Fibroblast of lung (primary cell): ENCODE measurements at regions not wholly inside any gene's neighbourhood (a gene's known extent, or its start where the extent isn't known, plus 50 kb on each side); places are given as distances from the start of the nearest gene placed in this dataset.

Experiments
- DNase-seq, 2 donors: peaks; one replicate each; pipeline versions ENCODE4 v3.0.0 to v3.0.0-alpha.2; 2010; ENCODE audit warnings: low read depth in 2 of 2
- H2AFZ ChIP-seq: 2 replicates; pipeline ENCODE4 v1.5.1; 2012; ENCODE audit warnings: low read length, control low read depth, inconsistent platforms
- H3K27ac ChIP-seq: 2 replicates; pipeline ENCODE4 v1.5.1; 2011; ENCODE audit warnings: low read length, control low read depth; ENCODE audit not compliant: insufficient read depth
- H3K27me3 ChIP-seq: 2 replicates; pipeline ENCODE4 v1.5.1; 2011; ENCODE audit warnings: mild to moderate bottlenecking, low read length; ENCODE audit not compliant: control insufficient read depth, insufficient read depth
- H3K36me3 ChIP-seq: 2 replicates; pipeline ENCODE4 v1.5.1; 2011; ENCODE audit warnings: low read length; ENCODE audit not compliant: control insufficient read depth, insufficient read depth
- H3K4me1 ChIP-seq: 2 replicates; pipeline ENCODE4 v1.5.1; 2011; ENCODE audit warnings: low read length; ENCODE audit not compliant: control insufficient read depth, insufficient read depth; ENCODE audit errors: extremely low read depth
- H3K4me2 ChIP-seq: 2 replicates; pipeline ENCODE4 v1.5.1; 2011; ENCODE audit warnings: low read length, control low read depth; ENCODE audit not compliant: insufficient read depth; ENCODE audit errors: extremely low read depth
- H3K4me3 ChIP-seq, 4 experiments: fragments of 200-600 bp in 1 of 4; sonication (generic) in 1 of 4; replicated peaks in 1 of 4; 2 replicates each; pipeline ENCODE4 v1.5.1; 2011 to 2016; ENCODE audit warnings: low read length in 4 of 4, low read depth in 3 of 4, mild to moderate bottlenecking in 3 of 4, control low read depth in 2 of 4, inconsistent platforms in 1 of 4, mixed read lengths in 1 of 4; ENCODE audit not compliant: insufficient read depth in 1 of 4; ENCODE audit errors: control extremely low read depth in 1 of 4
- H3K79me2 ChIP-seq: 2 replicates; pipeline ENCODE4 v1.5.1; 2012; ENCODE audit warnings: mild to moderate bottlenecking, low read length, inconsistent platforms; ENCODE audit not compliant: control insufficient read depth, insufficient read depth
- H3K9ac ChIP-seq: 2 replicates; pipeline ENCODE4 v1.5.1; 2011; ENCODE audit warnings: mild to moderate bottlenecking, low read length, control low read depth; ENCODE audit not compliant: insufficient read depth
- H3K9me3 ChIP-seq: 2 replicates; pipeline ENCODE4 v1.5.1; 2012; ENCODE audit warnings: low read depth, low read length; ENCODE audit not compliant: control insufficient read depth, insufficient read depth
- H4K20me1 ChIP-seq: 2 replicates; pipeline ENCODE4 v1.5.1; 2011; ENCODE audit warnings: low read length; ENCODE audit not compliant: control insufficient read depth, insufficient read depth; ENCODE audit errors: extremely low read depth
- EZH2 ChIP-seq: IDR thresholded peaks from 2 replicates; pipeline ENCODE4 v1.5.1; 2012; ENCODE audit warnings: low read length, control low read depth, mild to moderate bottlenecking; ENCODE audit errors: missing control alignments
- TF ChIP-seq, protein P1 (sequence below), 2 donors: IDR thresholded peaks in 1 of 2; conservative IDR thresholded peaks in 1 of 2; 1 replicate in 1 of 2; 2 replicates in 1 of 2; pipeline ENCODE4 v1.5.1; 2011 to 2012; ENCODE audit warnings: low read length in 2 of 2, control low read depth in 1 of 2, inconsistent platforms in 1 of 2, low read depth in 1 of 2, mild to moderate bottlenecking in 1 of 2

DNA sequence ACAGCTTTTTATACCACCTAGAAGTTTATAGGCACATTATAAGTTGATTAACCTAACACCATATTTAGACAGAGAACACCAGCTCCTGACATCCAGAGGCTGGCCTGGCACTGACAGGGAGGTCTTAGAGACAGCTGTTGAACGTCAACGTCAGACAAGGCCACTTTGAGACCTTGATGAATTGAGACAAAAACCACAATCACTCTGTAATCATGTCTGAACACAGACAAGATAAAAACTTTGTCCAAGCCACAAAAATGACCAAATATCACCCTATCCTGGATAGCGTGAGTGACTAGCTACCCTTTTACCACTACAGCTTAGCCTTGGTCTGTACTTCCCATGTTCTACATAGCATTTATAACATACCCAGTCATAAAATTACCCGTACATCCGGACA, 403.6 kb upstream of the CHRM3 start:
- Histone ChIP-seq H3K27me3 (no peaks in the 10 kb centered on the region), H2AFZ (no peak overlapping the region), H3K9me3 (no peaks in the 10 kb centered on the region), H3K4me1 (no peaks in the 10 kb centered on the region), H3K36me3 (no peaks in the 10 kb centered on the region), H4K20me1 (no peaks in the 10 kb centered on the region), H3K79me2 (no peaks in the 10 kb centered on the region), H3K27ac (no peak overlapping the region), H3K4me2 (no peak overlapping the region), H3K9ac (no peak overlapping the region), H3K4me3 (no peak overlapping the region)
- DNase-seq, result peak in 1 of 2 donors; percentile 30
- TF ChIP-seq, protein P1, sequence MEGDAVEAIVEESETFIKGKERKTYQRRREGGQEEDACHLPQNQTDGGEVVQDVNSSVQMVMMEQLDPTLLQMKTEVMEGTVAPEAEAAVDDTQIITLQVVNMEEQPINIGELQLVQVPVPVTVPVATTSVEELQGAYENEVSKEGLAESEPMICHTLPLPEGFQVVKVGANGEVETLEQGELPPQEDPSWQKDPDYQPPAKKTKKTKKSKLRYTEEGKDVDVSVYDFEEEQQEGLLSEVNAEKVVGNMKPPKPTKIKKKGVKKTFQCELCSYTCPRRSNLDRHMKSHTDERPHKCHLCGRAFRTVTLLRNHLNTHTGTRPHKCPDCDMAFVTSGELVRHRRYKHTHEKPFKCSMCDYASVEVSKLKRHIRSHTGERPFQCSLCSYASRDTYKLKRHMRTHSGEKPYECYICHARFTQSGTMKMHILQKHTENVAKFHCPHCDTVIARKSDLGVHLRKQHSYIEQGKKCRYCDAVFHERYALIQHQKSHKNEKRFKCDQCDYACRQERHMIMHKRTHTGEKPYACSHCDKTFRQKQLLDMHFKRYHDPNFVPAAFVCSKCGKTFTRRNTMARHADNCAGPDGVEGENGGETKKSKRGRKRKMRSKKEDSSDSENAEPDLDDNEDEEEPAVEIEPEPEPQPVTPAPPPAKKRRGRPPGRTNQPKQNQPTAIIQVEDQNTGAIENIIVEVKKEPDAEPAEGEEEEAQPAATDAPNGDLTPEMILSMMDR (conservative IDR thresholded peaks at IDR 0.05 in 1 of 2, IDR thresholded peaks at IDR 0.05 in 1 of 2; ENCODE audit: low read depth in 1 of 2, low read length in 2 of 2), result no peak
- TF ChIP-seq EZH2, result no peak

DNA sequence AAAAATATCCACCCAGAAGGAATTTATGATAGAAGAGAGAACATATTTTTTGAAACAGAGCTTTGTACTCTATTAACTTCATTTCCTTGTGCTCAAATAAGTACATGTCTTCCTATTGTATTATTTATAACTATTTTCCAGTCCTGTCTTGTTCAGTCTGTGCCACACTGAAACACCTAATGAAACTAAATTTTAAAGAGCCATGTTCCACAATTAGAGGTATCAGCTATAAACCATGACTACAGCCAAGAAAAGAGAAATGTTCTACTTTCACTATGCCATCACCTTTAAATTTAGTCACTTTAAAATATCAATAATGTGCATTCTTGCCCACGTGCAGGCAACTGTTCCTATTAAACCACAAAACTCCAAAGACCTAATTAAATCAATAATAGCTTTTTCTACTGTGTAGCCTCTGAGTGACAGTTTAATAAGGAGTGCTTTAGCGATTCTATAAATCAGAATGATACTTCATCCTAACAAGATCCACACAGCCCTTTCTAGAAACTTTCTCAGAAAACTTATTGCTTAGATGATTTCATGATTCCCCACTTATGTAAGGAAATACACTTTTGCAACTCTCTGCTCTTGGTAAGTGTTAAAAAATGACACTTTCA, 404.9 kb upstream of the CHRM3 start:
- Histone ChIP-seq H3K9ac (no peak overlapping the region), H3K4me3 (no peak overlapping the region), H3K4me1 (no peaks in the 10 kb centered on the region), H3K27me3 (no peaks in the 10 kb centered on the region), H2AFZ (no peak overlapping the region), H3K9me3 (no peaks in the 10 kb centered on the region), H3K79me2 (no peaks in the 10 kb centered on the region), H3K36me3 (no peaks in the 10 kb centered on the region), H3K27ac (no peak overlapping the region), H3K4me2 (no peak overlapping the region), H4K20me1 (no peaks in the 10 kb centered on the region)
- TF ChIP-seq, protein P1 (conservative IDR thresholded peaks at IDR 0.05 in 1 of 2, IDR thresholded peaks at IDR 0.05 in 1 of 2; ENCODE audit: low read depth in 1 of 2, low read length in 2 of 2), result no peak
- TF ChIP-seq EZH2, result no peak
- DNase-seq, result no peak

DNA sequence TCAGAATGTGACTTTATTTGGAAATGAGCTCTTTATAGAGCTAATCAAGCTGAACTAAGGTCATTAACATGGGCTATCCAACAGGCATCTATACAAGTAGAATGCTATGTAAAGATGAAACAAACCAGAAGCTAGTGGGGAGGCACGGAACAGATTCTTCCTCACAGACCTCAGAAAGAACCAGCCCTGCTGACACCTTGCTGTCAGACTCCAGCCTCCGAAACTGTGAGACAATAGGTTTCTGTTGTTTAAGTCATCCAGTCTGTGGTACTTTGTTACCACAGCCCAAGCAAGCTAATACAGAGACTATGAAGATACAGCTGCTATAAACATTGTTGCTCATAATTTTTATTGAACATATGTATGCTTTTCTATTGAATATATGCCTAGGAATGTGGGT, 406.3 kb upstream of the CHRM3 start:
- H3K4me1 ChIP-seq, result no peaks in the 10 kb centered on the region
- H3K9me3 ChIP-seq, result no peaks in the 10 kb centered on the region
- no peak overlapping the region for H2AFZ ChIP-seq
- no peak overlapping the region for H3K4me2 ChIP-seq
- no peaks in the 10 kb centered on the region for H3K79me2 ChIP-seq
- DNase-seq, result no peak
- no peaks in the 10 kb centered on the region for H4K20me1 ChIP-seq
- no peak overlapping the region for H3K27ac ChIP-seq
- H3K9ac ChIP-seq, result no peak overlapping the region
- no peaks in the 10 kb centered on the region for H3K27me3 ChIP-seq
- TF ChIP-seq, protein P1 (conservative IDR thresholded peaks at IDR 0.05 in 1 of 2, IDR thresholded peaks at IDR 0.05 in 1 of 2; ENCODE audit: low read depth in 1 of 2, low read length in 2 of 2), result no peak
- no peak for TF ChIP-seq EZH2
- H3K4me3 ChIP-seq, result no peak overlapping the region
- no peaks in the 10 kb centered on the region for H3K36me3 ChIP-seq
